Hematopoietic multipotent progenitor cell treated with erythropoietin and hydrocortisone succinate and interleukin-3 and kit ligand, for 15 days (in vitro differentiated cells): ENCODE measurements at regions not wholly inside any gene's neighbourhood (a gene's known extent, or its start where the extent isn't known, plus 50 kb on each side); places are given as distances from the start of the nearest gene placed in this dataset.
"Not testable (repeated sequence)": the region's sequence is repeated elsewhere in the genome, so short reads cannot be mapped to it uniquely, and the experiment has no call there.

Experiments used
- DNase-seq: peaks from one replicate; pipeline ENCODE4 v3.0.0-alpha.2; 2015; ENCODE audit warnings: low spot score

DNA sequence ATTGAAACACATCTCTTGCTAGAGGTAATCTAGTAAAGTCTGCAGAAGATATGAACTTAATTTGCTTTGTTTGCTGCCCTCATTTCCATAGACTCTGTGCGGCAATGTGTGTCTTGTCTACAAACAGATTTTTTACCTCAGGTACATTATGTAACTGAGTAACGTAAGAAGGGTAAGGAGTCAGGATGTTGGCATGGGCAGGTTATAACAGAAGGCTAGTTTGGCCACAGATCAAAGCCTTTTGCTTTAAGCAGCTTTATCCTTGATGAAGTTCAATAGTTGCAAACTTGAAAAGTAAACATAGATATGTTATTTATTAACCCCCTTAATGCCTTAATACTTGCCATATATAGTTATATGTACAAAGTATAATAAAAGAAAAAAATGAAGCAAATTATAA is 391.6 kb upstream of the FKBP1C start:
- no peak for DNase-seq

DNA sequence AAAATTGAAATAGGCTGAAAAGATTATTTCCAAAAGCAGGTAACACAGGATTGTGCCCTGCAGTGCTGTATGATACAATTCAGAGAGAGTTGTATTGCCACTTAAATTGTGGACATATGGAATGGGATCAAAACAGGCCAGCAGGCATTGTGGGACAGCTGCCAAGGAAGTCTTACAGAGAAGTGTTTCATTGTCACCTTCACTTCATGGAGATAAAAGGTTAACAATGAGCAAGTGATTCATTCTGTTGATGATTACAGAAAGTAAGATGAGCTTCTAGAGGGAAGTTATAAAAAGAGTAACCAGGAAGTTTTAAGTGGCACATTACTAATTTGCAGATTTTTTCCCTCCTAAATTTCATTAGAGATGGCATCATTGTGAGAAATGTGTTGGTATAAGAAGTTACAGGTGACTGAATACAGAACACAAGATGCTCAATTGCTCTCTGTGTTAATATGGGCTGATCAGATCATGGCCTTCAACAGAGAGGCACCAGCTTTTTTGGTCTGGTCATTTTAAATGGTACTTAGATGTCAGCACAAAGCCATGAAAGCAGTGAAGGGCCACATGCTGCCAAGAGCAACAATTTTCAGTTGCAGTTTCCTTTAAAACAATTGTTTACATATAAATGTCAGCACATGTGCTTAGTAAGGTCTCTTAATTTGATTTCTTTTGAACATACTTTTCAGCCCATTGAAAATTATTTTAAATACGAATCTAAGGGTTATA is 402.5 kb upstream of the FKBP1C start:
- DNase-seq = no peak

DNA sequence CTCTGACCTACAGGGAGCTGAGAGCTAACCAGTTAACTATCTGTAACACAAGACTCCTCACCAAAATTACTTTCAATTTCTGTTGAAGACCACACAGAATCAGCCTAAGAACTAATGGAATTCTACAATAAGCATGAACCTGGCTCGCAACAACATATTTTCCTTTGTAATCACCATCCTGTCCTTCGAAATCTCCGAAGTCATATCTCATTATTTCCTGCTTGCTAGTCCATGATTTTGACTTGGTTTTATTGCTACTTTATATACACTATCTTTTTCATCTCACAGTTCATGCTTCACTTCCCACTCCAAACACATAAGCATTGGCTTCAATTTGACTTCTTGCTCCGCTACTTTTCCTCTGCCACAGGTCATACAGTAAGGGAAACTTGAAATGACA is 405.8 kb upstream of the FKBP1C start:
- no peak for DNase-seq

DNA sequence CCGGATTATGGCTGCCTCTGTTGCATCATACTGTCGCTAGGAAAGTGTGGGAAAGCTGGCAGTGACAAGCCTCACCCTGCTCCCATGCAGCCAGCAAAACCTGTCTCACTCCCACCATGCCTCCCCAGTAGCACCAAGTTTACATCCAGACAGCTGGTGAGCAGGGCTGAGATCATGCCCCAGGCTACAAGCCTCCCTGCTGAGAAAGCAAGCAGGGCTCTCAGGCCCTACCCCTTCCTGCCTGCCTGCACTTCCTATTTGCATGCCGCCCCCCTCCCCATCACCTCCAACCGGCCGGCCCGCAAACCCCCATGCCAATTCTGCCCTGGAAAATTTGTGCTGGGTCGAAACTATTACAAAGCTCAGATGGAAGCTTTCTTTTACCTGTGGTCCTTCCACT is 408.2 kb upstream of the FKBP1C start:
- no peak for DNase-seq

DNA sequence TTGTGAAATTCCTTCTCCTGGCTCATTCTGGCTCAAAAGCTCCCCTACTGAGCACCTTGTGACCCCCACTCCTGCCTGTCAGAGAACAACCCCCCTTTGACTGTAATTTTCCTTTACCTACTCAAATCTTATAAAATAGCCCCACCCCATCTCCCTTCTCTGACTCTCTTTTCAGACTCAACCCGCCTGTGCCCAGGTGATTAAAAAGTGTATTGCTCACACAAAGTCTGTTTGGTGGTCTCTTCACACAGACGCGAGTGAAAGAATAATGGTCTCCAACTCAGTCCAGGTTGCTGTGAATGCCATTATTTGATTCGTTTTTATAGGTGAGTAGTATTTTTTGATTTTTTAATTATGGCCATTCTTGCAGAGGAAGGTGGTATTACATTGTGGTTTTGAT is 414.1 kb upstream of the FKBP1C start:
- DNase-seq = no peak

DNA sequence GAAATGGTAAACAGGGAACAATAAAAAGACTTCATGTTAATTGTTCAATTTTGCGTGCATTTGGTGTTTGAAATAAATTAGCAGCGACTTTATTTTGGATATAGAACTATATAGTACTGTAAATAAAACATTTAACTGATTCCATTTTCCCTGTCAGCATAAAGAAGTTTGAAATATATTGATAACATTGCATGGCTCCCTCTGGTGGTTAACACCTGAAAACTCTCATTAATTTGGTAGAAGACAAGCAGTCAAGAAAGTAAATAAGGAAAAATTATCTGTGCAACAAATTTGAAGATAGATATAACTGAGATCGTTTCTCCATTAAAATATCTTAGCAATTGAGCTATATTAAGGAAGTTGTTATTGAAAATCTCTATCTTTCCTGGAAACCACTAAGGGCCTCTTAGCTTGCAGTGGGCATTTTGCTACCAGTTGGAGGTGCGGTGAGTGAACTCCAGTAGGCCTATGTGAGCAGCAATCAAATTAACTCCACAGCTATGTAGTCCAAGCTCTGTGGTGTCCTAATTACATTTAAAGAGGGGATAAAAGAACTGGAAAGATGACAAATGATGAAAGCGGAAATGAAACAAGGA is 435.7 kb upstream of the FKBP1C start:
- DNase-seq = no peak

DNA sequence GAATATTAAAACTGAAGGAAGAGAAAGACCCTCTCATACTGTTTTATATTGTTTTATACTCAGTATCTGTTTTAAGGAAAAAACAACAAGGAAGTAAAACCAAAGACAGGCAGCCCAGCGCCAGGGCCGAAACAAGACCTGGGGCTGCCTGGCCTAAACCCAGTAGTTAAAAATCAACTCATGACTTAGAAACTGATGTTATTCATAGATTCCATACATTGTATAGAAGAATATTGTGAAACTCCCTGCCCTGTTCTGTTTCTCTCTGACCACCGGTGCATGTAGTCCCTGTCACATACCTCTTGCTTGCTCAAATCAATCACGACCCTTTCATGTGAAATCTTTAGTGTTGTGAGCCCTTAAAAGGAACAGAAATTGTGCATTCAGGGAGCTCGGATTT is 445.1 kb upstream of the FKBP1C start:
- DNase-seq = not testable (repeated sequence)

DNA sequence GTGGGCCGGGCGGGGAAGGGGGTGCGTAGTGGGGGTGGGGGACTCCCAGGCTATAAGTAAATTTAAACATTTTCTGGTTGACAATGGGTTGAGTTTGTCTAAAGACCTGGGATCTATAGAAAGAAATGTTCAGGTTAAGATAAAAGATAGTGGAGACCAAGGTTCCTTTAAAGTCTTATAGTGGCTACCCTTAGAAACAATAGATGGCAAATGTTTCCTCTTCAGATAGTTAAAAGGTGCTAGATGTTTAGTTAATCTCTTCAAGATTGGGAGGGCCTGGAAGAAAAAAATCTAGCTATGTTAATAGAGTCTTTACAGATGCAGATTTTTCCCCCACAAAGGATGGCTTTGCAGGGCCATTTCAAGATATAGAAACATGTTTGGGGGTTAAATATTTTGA is 446.4 kb upstream of the FKBP1C start:
- no peak for DNase-seq

DNA sequence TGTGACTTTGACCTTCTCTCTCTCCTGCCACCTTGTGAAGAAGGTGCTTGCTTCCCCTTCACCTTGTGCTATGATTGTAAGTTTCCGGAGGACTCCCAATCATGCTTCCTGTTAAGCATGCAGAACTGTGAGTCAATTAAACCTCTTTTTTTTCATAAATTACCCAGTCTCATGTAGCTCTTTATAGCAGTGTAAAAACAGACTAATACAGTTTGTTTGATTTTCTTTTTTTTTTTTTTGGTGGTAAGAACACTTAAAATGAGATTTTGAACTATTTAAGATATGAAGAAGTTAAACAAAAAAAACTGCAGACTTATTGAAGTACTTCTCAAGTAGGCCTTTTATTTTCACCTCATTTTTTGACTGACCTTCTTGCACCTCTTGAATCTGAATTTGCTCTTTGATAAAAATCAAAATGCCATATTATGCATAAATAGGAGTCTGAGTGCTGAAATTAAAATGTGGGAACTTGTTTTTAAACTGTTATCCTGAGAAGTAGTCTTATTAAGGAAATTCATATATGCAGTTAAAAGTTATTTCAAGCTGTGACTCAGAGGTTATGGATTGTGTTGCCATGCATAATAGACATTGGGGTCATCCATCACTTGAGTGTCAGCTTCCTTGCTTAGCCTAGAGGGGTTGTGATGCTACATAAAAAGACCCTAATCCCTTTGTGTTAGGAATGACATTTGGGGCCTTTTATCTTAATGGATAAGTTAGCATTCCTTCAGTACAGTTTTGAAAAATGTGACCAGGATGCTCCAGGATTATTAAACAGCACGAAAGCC is 447.9 kb upstream of the FKBP1C start:
- no peak for DNase-seq

DNA sequence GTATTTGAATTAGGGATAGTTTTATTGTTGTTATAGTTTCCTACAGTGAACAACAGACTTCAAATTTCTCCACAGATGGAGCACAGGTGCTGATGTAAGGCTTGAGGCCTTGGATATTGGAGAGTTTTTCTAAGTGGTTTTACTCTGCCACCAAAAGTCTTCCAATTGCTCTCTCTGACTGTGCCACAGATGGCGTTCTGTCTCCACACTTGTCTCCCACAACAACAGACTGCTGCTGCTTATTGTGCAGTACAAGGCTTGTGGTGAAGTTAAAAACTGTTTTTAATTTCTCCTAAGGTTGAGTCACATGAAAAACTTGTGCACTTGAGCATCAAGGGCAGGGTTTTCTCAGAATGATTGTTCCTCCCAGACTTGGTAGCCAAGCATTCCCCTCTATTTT is 460.9 kb upstream of the KHDRBS2 start:
- DNase-seq = no peak

DNA sequence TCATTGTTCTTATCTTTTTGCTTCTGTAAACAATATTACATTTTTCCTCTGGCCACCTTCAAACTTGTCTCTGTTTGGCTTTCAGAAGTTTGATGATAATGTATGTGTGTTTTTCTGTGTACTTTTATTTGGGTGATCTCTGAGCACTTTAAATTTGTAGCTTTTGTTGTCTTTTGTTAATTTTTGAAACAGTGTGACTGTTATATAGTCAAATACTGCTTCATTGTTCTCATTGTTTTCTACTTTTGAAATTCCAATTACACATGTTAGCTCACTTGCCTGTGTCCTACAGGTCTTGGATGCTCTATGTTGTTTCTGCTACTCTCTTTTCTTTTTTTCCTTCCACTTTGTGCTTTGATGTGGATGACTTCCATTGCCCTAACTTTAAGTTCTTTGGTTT is 460.1 kb upstream of the KHDRBS2 start:
- DNase-seq = no peak

DNA sequence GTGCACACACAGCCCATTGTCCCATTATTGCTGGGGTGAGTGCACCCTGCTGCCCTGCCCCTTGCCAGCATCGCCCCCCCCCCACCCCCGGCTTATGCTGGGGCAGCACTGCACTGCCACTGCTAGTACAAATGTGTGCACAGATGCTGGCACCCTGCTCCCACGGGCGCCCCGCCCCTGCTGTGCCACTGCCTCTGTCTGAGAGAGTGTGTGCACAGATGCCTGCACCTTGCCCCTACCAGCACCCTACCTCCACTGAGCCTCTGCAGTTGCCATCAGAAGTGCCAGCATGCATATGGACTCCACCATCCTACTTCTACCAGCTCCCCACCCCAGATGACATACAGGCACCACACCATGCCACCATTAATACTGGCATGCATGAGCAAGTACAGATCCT is 454.6 kb upstream of the KHDRBS2 start:
- DNase-seq = no peak

DNA sequence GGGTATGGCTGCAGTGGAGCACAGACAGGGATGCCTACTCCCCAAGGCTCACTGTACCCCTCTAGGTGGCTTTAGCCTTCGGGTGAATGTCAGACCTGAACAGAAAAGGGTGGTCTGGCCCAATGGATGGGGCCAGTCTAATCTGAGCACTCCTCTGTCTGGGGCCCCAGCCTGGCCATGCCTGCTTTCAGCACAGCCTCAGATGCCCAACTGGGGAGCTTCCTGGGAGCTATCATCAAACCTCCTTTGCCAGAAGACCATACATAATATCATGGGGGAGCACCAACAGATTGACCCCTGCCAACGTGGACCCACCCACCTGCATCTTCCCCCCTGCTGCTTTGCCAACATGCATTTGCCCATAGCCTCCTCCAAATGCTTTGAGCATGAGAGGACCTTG is 454.1 kb upstream of the KHDRBS2 start:
- DNase-seq = no peak

DNA sequence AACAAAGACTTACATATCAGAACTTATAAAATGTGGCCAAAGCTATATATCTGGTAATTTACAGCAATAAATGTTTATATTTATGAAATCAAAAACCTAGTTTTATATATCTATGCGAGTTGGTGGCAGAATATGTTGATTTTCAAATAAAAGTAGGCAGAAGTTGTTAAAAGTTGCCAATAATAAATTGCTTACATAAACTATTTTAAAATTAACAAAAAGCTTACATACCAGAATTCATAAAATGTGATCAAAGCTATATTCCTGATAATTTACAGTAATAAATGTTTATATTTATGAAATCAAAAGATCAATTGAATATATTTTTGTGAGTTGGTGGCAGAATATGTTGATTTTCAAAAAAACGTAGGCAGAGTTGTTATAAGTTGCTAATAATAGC is 451.8 kb upstream of the KHDRBS2 start:
- DNase-seq = no peak

DNA sequence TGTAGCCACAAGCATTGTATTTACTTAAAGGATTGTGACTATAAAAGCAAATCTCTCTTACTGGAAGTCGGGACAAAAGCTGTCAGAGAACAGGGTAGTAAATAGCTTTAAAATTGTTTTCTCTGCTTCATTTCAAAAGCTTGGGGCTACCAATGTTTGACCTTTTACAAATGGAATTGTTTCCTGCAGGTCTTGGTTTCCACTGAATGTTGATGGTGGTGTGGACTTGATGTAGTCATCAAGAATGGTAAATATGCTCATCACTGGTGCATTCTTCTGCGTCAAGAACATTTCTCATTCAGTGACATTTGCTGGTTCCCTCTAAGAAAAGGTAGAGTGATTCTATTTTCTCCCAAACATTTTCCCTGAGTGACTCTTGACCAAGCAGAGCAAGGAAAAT is 435.4 kb upstream of the KHDRBS2 start:
- no peak for DNase-seq

DNA sequence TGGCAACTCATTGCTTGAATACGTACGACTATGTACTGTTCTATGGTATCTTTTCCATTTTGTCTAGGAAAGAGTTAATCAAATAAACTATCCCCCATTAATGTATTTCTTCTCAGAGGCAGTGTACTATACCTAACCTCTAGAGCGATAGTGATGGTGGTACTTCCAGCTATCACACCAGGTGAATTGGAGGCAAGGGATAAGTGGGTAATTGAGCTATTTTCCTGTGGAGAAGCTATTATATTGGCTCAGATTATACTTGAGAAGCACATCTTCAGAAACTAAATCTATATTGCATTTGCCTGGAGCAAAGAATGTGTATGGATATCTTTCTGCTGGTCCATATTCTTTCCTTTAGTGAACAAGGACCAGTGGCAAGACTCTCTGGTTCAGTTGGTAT is 430.7 kb upstream of the KHDRBS2 start:
- DNase-seq = no peak

DNA sequence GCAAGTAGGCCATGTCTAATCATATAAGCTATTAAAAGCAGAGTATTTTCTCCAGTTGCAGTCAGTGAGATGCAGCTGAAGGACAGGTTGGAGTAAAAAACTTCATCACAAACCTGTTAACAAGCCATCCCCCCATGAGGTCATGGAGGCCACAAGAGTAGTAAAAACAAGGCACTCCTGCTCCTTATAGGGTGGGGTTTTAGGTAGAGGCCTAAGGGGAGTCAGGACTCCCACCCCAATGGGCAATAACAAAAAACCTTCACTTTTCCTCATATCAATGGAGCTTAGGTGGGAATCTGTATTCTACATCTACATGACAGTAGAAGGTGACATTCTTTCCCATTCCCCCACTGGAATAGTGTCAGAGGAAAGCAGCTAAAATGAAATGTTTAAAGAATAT is 428.1 kb upstream of the KHDRBS2 start:
- DNase-seq = no peak

DNA sequence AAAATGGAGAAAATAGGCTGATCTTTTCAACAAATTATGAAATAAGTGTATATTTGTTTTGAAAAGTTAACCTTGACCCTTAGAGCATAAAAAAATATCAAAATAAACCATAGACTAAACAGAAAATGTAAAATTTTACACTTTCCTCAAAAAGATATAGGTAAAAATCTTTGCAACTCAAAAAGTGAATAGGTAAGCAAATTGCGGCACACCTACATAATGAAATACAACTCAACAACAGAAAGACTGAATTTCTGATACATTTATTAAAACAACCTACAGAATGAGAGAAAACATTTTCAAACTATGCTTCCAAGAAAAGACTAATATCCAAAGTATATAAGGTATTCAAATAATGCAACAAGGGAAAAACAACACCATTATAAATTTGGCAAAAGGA is 425.7 kb upstream of the KHDRBS2 start:
- no peak for DNase-seq

DNA sequence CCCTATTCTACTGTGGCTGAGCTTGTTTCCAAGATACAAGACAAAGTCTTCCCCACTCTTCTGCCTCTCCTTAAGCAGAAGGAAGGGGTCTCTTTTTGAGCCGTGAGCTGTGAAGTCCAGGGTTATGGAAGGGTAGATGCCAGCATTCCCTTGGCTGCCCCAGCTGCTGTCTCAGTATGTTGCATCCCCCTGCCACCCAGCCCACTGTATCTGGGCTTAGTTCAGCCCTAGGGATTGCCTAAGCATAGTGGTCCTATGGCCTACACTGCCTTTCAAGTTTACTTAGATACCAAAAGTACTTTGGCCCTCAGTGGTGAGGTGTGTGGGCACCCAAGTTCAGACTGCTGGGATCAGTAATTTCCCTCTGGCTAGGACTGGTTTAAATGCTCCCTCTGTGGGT is 421.9 kb upstream of the KHDRBS2 start:
- DNase-seq = no peak

DNA sequence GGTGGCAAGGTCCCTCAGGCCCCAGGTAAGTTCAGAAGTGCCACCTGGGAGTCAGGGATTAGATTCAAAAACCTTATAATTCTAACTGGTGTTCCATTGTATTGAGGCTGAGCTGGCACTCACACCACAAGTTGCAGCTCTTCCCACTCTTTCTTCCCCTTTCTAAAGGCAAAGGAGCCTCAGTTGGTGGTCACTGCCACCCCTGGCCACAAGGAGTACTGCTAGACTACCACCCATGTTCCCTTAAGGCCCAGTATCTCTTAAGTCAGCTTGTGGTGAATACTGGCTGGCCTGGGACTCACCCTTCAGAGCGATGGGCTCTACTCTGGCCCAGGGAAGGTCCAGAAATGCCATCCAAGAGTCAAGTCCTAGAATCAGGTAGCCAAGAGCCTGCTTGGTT is 421.1 kb upstream of the KHDRBS2 start:
- no peak for DNase-seq

DNA sequence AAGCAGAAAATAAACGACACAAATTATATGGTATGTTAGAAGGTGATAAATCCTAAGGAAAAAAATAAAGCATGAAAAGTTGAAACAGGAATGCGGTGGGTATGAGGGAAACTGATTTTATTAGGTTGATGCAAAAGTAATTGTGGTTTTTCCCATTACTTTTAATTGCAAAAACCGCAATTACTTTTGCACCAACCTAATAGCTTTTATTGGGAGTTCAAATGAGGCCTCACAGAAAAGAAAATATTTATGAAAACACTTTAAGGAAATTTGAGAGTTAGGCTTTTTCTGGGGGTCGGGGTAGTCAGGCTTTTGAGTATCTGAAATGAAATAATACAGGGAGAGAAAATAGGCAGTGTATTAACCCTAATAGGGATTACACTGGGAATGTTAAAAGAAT is 397.0 kb upstream of the KHDRBS2 start:
- no peak for DNase-seq

DNA sequence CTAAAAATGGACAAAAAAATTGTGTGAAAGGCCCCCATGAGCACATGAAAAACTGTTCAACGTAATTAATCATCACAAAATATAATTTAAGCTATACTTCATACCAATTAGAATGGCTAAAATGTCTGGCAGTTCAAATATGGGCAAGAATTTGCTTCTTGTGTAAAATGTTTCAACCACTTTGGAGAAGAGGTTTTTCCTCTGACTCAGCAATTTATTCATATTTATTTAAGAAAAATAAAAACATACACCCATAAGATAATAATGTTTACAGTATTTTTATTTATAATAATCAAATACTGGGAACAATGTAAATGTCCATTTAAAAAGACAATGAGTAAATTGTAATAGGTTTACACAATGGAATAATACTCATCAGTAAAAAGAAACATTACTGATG is 395.1 kb upstream of the KHDRBS2 start:
- no peak for DNase-seq

DNA sequence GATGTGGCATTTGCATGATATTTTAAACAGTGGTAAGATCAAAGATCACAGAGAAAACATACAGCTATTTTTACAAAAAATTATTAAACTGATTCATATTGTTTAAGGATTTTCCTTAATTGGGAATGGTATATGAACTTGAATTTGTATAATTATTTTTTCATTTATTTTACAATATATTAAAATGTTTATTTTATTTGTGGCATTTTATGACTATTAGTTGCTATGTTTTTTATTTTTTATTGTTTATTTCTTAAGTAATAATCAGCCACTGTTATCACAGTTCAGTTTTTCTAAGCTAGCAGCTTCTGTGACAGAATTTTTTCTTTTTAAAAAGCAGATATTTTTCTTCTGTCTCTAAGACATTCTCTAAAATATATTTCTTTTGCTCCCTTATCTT is 387.0 kb upstream of the KHDRBS2 start:
- no peak for DNase-seq
